Peyer's patch (tissue), 4 donors: ENCODE measurements at regions not wholly inside any gene's neighbourhood (a gene's known extent, or its start where the extent isn't known, plus 50 kb on each side); places are given as distances from the start of the nearest gene placed in this dataset.

ENCODE experiments used
- DNase-seq, 3 donors: peaks; one replicate each; pipeline ENCODE4 v3.0.0-alpha.2; 2017 to 2019
- H3K27ac ChIP-seq, 4 donors: fragments of 200-600 bp; sonication (generic); one replicate each; pipeline ENCODE4 v1.5.1; 2016 to 2019
- H3K27me3 ChIP-seq, 2 donors: fragments of 200-600 bp; sonication (generic); one replicate each; pipeline ENCODE4 v1.5.1; 2019
- H3K36me3 ChIP-seq, 3 donors: fragments of 200-600 bp; sonication (generic); one replicate each; pipeline ENCODE4 v1.5.1; 2016 to 2019
- H3K4me1 ChIP-seq, 4 donors: fragments of 200-600 bp; sonication (generic); one replicate each; pipeline ENCODE4 v1.5.1; 2016 to 2019
- H3K4me3 ChIP-seq, 4 donors: fragments of 200-600 bp; sonication (generic); 1 replicate in 3 of 4; 2 replicates in 1 of 4; pipeline ENCODE4 v1.5.1; 2016 to 2019; ENCODE audit warnings: mild to moderate bottlenecking in 1 of 4
- H3K9me3 ChIP-seq, 4 donors: fragments of 200-600 bp; sonication (generic); one replicate each; pipeline ENCODE4 v1.5.1; 2016 to 2019; ENCODE audit warnings: mild to moderate bottlenecking in 1 of 4
- POLR2A ChIP-seq, 2 donors: fragments of 450-650 bp; IDR thresholded peaks; one replicate each; pipeline ENCODE4 v1.5.1; 2017; ENCODE audit warnings: antibody characterized with exemption in 2 of 2, mild to moderate bottlenecking in 2 of 2, moderate library complexity in 2 of 2
- TF ChIP-seq, protein P1 (sequence below), 6 experiments: fragments of 450-650 bp in 4 of 6; fragments of 200-600 bp in 2 of 6; sonication (generic) in 1 of 6; IDR thresholded peaks; one replicate each; pipeline ENCODE4 v1.5.1; 2017 to 2019; ENCODE audit warnings: antibody characterized with exemption in 6 of 6, mild to moderate bottlenecking in 3 of 6, moderate library complexity in 1 of 6

DNA sequence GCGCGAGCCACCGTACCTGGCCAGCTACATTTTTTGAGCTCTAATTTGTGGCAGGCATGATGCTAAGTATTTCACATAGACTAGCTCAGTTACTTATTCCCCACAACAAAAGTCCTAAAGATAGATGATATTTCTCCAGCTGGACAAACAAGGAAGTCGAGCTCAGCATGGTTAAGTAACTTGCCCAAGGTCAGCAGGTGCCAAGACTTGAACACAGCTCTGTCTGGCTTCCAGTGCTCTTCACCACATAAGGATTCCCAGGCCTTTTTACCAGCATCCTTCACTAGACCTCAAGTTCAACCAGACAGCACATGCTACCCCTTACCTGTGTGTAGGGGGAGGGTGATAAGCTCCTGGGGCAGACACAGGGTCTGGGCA, 177.3 kb upstream of the NCAM1 start:
- no peaks in the 10 kb centered on the region for H3K4me1 ChIP-seq
- no peaks in the 10 kb centered on the region for H3K9me3 ChIP-seq
- H3K4me3 ChIP-seq, result no peak overlapping the region
- H3K36me3 ChIP-seq, result no peaks in the 10 kb centered on the region
- H3K27me3 ChIP-seq, result no peaks in the 10 kb centered on the region
- no peak for TF ChIP-seq POLR2A (IDR thresholded peaks at IDR 0.05)
- TF ChIP-seq, protein P1, sequence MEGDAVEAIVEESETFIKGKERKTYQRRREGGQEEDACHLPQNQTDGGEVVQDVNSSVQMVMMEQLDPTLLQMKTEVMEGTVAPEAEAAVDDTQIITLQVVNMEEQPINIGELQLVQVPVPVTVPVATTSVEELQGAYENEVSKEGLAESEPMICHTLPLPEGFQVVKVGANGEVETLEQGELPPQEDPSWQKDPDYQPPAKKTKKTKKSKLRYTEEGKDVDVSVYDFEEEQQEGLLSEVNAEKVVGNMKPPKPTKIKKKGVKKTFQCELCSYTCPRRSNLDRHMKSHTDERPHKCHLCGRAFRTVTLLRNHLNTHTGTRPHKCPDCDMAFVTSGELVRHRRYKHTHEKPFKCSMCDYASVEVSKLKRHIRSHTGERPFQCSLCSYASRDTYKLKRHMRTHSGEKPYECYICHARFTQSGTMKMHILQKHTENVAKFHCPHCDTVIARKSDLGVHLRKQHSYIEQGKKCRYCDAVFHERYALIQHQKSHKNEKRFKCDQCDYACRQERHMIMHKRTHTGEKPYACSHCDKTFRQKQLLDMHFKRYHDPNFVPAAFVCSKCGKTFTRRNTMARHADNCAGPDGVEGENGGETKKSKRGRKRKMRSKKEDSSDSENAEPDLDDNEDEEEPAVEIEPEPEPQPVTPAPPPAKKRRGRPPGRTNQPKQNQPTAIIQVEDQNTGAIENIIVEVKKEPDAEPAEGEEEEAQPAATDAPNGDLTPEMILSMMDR (IDR thresholded peaks at IDR 0.05), result no peak
- H3K27ac ChIP-seq, result no peak overlapping the region
- DNase-seq, result no peak

DNA sequence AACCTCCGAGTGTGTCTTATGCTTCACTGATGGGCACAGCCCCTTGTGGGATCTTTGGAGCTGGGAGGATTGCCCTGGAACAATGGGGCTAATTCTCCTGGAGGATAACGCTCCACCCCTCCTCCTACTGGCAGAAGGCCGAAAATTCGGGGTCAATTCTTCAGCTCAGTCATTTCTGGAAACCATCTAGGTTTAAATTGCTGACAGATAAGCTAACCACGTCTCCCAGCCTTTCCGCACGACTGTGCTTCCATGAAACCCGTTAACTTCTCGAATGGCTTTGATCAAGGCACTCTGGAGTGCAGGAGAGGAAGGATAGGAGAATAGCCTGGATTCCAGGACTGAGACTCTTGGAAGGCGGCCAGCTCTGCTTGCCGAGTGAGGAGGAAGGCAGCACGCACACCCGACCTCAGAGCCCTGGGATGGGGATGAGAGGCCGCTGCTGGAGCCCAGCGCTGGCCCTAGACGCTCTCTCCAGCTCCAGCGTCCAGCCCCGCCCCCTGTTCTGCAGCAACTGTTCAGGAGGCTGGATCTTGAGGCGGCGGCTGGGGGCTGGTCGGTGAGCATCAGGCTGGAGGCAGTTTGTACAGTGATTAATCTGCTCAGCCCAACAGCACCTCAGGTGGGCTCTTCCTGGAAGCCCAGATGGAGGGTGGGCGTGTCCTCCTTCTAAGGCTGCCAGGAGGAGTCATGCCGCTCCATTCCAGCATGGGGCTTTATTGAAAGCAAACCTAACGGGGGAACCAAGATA, 176.7 kb upstream of the NCAM1 start:
- Histone ChIP-seq H3K27ac (peak overlapping the region in 1 of 4 donors; percentile 56), H3K27me3 (no peaks in the 10 kb centered on the region), H3K9me3 (no peaks in the 10 kb centered on the region), H3K4me3 (no peak overlapping the region), H3K36me3 (no peaks in the 10 kb centered on the region), H3K4me1 (no peaks in the 10 kb centered on the region)
- DNase-seq, result no peak
- no peak for TF ChIP-seq POLR2A (IDR thresholded peaks at IDR 0.05)
- TF ChIP-seq, protein P1 (IDR thresholded peaks at IDR 0.05), result no peak

DNA sequence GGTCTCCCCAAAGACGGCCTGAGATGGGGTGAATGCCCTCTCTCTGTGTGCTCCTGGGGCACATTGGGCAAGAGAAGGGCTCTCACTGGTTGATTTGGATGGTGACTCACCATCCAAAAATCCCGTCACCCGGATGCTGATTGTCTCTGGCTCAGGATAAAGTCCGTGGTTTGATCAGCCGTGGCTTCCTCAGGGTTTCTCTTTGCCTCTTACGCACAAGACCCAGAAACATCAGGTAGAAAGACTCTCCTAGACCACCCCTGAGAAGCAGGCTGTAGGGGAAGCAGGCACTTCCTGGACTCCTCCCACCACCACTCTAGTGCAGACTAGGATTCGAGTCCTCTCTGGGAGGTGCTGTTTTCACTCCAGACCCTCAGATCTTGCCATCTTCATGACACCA, 176.1 kb upstream of the NCAM1 start:
- H3K36me3 ChIP-seq, result no peaks in the 10 kb centered on the region
- DNase-seq, result no peak
- no peak overlapping the region for H3K4me3 ChIP-seq
- TF ChIP-seq, protein P1 (IDR thresholded peaks at IDR 0.05), result no peak
- TF ChIP-seq POLR2A (IDR thresholded peaks at IDR 0.05), result no peak
- H3K4me1 ChIP-seq, result no peaks in the 10 kb centered on the region
- no peaks in the 10 kb centered on the region for H3K27me3 ChIP-seq
- peak overlapping the region in 1 of 4 donors; percentile 56 for H3K27ac ChIP-seq
- no peaks in the 10 kb centered on the region for H3K9me3 ChIP-seq

DNA sequence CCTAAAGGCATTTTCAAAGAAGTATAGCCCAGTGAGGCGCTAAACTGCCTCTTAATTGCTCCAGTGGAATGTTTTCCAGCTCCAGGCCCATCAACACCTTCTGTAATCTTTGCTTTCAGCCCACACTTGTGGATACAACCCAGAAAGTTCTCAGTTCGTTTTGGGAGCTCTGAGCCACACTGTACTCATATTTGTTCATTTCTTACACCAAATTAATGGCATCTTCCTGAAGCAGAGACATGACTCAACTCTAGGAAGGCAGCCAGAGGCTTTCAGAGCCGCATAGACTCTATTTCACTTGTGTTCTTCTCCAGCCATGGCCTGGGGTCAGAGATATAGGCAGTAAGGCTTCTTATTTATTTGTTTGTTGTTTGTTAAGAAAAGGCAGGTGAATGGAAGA, 175.5 kb upstream of the NCAM1 start:
- no peaks in the 10 kb centered on the region for H3K36me3 ChIP-seq
- no peak for TF ChIP-seq POLR2A (IDR thresholded peaks at IDR 0.05)
- TF ChIP-seq, protein P1 (IDR thresholded peaks at IDR 0.05), result no peak
- H3K4me3 ChIP-seq, result no peak overlapping the region
- no peak for DNase-seq
- peak overlapping the region in 1 of 4 donors; percentile 56 for H3K27ac ChIP-seq
- H3K27me3 ChIP-seq, result no peaks in the 10 kb centered on the region
- no peaks in the 10 kb centered on the region for H3K9me3 ChIP-seq
- no peaks in the 10 kb centered on the region for H3K4me1 ChIP-seq

DNA sequence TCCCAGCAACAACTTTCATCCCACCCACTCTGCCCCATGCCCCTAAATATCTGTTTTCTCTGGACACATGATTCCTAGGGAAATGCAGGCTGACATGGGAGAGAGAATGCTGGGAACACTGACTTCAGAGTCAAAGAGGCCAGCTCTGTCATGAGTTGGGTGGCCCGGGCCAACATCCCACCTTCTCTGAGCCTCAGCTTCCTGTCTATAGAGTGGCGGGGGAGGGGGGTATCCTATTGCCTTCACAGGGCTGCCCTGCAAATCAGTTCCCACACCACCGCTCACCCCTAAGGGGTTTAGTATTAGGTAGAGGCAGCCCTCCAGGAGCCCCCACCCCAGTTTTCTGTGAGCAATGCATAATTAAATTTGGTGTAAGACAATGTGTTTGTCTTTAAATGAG, 175.0 kb upstream of the NCAM1 start:
- H3K4me3 ChIP-seq, result no peak overlapping the region
- no peak for DNase-seq
- no peaks in the 10 kb centered on the region for H3K4me1 ChIP-seq
- TF ChIP-seq, protein P1 (IDR thresholded peaks at IDR 0.05), result no peak
- TF ChIP-seq POLR2A (IDR thresholded peaks at IDR 0.05), result no peak
- no peaks in the 10 kb centered on the region for H3K27me3 ChIP-seq
- no peaks in the 10 kb centered on the region for H3K9me3 ChIP-seq
- H3K27ac ChIP-seq, result no peak overlapping the region
- H3K36me3 ChIP-seq, result no peaks in the 10 kb centered on the region
